Astrocyte of the spinal cord (primary cell): ENCODE measurements at regions not wholly inside any gene's neighbourhood (a gene's known extent, or its start where the extent isn't known, plus 50 kb on each side); places are given as distances from the start of the nearest gene placed in this dataset.

ENCODE experiments used
- DNase-seq: peaks from one replicate; pipeline ENCODE4 v3.0.0; 2011; ENCODE audit warnings: low read depth, low spot score
- H3K4me3 ChIP-seq: 2 replicates; pipeline ENCODE4 v1.5.1; 2011; ENCODE audit warnings: low read depth, mild to moderate bottlenecking, low read length, moderate library complexity
- in situ Hi-C: cut with HindIII; loops from 2 replicates; pipeline ENCODE4 v1.10.0; 2017; ENCODE audit warnings: low sequenced_read_pairs
- TF ChIP-seq, protein P1 (sequence below): IDR thresholded peaks from 2 replicates; pipeline ENCODE4 v1.5.1; 2012; ENCODE audit warnings: low read depth, mild to moderate bottlenecking, low read length, inconsistent platforms

GRCh38 chr1:217240656-217241055, 390.2 kb downstream of the GPATCH2 start:
- no peak overlapping the region for H3K4me3 ChIP-seq
- no peak for DNase-seq
- in situ Hi-C loops = no loop called here
- TF ChIP-seq, protein P1, sequence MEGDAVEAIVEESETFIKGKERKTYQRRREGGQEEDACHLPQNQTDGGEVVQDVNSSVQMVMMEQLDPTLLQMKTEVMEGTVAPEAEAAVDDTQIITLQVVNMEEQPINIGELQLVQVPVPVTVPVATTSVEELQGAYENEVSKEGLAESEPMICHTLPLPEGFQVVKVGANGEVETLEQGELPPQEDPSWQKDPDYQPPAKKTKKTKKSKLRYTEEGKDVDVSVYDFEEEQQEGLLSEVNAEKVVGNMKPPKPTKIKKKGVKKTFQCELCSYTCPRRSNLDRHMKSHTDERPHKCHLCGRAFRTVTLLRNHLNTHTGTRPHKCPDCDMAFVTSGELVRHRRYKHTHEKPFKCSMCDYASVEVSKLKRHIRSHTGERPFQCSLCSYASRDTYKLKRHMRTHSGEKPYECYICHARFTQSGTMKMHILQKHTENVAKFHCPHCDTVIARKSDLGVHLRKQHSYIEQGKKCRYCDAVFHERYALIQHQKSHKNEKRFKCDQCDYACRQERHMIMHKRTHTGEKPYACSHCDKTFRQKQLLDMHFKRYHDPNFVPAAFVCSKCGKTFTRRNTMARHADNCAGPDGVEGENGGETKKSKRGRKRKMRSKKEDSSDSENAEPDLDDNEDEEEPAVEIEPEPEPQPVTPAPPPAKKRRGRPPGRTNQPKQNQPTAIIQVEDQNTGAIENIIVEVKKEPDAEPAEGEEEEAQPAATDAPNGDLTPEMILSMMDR = no peak

- H3K4me3 ChIP-seq = no peak overlapping the region
- in situ Hi-C loops = no loop called here
- DNase-seq = no peak
- TF ChIP-seq, protein P1 = no peak
Observed at GRCh38 chr1:217238945-217239344, 391.9 kb downstream of the GPATCH2 start.

DNA sequence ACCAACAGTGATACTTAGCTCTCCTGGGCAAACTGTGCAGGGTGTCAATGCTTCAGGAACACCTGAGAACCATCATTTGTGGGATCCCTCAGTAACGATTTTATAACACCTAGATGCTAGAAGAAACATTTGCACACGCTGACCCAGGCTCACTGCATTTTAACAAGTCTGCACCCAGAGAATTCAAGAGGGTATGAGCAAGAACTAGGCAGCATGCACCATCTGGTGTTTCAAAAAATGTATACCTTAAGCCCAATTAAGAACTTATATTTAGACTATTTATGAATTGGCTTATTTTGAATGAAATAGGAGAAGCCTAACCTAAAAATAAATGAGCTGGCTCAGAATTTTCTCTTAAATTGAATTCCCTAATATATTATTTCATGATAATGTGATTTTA, 400.5 kb downstream of the GPATCH2 start:
- H3K4me3 ChIP-seq = no peak overlapping the region
- in situ Hi-C loops = no loop called here
- DNase-seq = no peak
- TF ChIP-seq, protein P1 = no peak

DNA sequence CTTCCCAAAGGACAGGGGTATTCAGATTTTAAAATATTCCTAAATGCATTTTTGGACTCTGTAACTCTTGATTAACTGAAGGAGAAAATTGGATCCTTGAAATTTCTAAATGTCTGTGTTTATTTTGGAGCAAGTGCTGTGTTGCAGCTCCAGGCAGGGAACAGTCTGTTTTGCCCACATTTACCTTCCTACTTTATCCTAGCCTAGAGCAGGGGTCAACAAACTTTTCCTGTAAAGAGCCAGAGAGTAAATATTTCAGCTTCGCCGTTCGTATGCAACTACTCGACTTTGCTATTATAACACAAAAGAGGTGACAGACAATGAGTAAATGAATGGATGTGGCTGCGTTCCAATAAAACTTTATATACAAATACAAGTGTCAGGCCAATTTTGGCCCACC, 402.2 kb downstream of the GPATCH2 start:
- TF ChIP-seq, protein P1 = no peak
- no peak overlapping the region for H3K4me3 ChIP-seq
- in situ Hi-C loops = no loop called here
- DNase-seq = no peak

DNA sequence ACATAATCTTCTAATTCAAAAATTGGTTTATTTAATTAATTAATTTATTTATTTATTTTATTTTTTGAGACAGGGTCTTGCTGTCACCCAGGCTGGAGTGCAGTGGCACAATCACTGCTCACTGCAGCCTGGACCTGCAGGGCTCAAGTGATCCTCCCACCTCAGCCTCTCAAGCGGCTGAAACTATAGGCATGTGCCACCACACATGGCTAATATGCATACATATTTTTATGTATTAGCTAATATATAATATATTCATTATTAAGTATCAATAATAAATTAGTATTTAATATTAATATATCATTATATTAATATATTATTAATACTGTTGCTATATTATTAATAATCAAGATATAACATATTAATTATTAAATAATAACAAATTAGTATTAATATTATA, 406.7 kb downstream of the GPATCH2 start:
- TF ChIP-seq, protein P1 = no peak
- in situ Hi-C loops = no loop called here
- H3K4me3 ChIP-seq = no peak overlapping the region
- no peak for DNase-seq

DNA sequence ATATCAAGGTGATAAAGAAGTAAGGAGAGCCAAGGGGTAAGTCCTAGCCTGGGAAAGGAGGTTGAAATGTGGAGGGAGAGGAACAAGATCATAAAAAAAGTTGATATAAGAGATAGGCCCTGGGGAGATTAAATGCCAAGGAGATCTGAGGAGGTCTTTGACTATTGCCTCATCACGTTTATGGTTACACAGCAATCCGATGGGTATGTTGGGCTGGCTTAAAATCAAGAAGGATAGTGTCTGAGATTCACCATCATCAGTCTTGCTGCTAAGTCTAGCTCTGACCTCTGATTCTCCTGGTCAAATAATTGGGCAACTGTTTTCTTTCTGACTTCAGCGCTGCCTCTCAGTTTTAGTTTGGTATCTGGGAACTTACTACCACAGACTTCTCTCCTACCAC, 416.3 kb downstream of the GPATCH2 start:
- in situ Hi-C loops = no loop called here
- no peak overlapping the region for H3K4me3 ChIP-seq
- no peak for DNase-seq
- TF ChIP-seq, protein P1 = no peak

- no peak overlapping the region for H3K4me3 ChIP-seq
- TF ChIP-seq, protein P1 = no peak
- in situ Hi-C loops = no loop called here
- DNase-seq = no peak
Observed at GRCh38 chr1:217211486-217211885, 419.4 kb downstream of the GPATCH2 start.
